ENCODE measurements at regions not wholly inside any gene's neighbourhood (a gene's known extent, or its start where the extent isn't known, plus 50 kb on each side); places are given as distances from the start of the nearest gene placed in this dataset.
A peak's percentile ranks its signal among the peaks of the same experiment; 100 is the strongest.

DNA sequence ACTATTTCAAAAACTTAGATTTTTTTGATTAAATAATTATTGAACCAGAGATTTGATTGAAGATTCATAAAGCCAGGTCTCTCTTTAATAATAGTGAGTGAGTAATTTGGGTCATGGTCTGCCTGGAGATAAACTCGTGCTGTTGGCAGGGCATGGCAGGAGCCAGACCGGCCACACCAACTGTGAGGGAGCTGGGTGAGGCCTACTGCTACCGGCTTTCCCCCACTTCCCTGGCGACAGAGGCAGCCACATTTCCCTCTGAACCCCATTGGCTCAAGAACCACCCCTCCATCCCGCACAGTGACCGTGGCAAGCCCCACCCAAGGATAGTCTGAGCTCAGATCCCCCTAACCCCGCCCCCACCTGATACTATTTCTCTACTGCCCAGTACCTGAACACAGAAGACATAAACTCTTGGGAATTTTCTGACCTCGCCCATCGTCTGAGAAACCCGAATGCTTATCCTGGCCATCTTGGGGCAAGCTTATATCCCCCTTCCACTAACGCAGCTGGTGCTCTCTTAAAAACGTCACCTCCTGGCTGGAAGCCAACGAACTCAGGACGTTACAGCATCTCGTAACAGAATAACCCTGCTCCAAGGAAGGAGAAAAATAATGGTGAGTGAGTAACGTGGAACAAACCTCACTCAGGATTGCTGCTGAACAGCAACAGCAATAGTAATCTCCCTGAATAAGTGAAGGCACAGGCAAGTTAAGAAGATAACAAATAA is 627.6 kb upstream of the PCDH9 start:
- DNase-seq, result no peak

DNA sequence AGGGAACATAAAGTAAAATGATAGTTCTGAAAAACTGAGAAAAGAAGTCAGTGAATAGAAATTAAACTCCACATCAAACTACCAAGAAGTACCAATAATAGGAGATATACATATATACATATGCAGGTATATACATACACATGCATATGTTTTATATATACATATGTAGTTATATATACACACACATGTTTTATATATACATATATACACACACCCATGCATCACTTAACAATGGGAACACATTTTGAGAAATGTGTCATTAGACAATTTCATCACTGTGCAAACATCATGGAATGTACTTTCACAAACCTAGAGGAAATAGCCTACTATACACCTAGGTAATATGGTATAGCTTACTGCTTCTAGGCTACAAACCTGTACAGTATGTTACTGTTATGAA is 626.8 kb upstream of the PCDH9 start:
- DNase-seq, result no peak

DNA sequence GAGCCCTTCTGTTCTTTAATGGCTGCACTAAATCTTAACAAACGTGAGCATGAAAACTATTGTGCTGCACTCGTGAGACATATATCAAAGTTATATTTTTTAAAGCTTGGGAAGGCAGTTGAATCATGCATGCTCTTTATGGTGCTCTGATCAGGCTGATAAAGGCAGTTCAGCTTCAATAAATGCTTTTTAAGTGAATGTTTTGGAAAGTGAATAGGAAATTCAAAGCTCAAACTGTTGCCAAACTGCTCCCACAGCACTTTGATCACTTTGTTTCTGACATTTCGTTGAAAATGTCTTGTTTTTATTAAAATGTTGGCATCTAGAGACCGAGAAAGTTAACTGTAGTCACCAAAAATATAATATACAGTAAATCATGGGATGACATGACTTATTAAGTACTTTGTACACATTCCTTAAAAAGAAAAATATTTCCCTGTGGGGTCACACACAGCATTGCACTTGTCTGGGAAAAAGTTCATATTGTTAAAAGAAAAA is 625.7 kb upstream of the PCDH9 start:
- no peak for DNase-seq

DNA sequence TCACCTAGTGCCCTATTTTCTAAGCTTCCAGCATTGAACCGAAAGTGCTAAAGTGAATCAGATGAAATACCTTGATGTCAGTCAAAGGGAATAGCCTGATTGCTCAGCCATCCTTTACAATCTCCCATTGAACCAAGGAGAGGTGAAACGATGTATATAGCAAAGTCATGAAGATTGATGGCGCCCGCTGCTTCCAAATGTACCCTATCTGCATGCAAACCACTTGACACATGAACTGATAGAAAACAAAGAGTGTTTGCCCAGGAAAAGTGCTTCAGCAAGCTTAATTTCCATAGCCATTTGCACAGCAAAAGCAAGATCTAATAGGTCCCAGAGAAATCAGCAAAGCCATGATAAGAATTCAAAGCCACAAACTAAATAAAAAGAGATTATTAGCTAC is 624.9 kb upstream of the PCDH9 start:
- no peak for DNase-seq

DNA sequence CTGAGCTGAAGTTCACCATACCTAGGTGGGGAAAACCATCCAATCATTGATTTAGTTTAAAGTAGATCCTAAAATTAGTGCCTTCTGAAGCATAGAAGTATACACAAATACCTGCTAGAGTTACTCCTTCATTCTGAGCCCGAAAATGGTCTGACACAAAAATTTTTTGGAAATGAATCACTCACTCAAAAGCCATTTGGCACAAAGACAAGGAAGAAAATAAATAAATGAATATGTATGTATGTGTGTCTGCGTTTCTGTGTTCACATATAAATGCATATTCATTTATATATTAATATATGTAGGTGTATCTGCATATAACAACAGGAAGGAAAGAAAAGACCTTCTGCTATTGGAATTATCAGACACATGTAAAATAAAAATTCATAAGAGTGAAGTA is 614.4 kb upstream of the PCDH9 start:
- DNase-seq, result no peak

DNA sequence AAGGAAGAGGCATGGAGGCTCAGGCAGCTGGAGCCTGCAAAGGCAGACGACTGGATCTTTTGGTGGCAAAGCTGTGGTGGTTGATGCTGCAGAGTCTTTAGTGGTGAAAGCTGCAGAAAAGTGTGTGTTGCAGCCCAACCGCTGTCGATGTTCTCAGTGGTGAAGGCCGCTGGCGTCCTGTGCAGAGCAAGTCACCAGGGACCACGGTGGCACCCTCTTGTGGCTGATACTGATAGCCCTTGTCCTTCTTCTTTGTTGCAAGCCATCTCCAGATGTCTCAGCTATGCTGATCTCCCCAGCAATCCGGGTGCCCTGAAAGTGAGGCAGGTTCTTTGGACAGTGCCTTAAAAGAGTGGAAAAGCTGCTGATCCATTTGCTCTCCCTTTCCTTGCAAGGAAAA is 610.9 kb upstream of the PCDH9 start:
- DNase-seq, result no peak

DNA sequence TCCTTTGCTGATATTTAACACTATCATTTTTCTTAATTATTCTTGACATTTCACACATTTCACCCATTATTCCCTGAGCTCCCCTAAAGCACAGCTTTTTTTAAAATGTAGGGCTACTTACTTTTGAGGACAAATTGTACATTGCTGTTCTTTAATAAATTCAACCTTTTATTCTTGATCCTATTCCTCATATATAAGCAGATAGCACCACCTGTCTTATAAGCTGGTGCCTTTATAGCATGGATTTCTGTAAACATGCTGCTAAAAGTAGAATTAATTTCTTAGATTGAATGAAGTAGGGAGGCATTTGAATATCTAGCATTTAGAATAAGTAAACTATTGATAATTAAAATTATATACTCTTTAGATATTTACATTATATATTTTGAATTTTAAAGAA is 603.4 kb upstream of the PCDH9 start:
- no peak for DNase-seq

DNA sequence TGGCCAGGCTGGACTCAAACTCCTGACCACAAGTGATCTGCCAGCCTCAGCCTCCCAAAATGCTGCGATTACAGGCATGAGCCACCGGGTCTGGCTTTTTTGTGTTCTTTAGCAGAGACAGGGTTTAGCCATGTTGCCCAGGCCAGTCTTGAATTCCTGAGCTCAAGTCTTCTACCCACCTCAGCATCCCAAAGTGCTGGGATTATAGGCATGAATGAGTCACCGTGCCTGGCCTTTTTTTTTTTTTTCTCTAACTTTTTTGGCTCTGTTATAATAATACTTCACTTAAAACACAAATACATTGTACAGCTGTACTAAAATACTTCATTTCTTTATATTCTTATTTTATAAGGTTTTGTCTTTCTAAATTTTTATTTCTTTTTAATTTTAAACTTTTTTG is 599.5 kb upstream of the PCDH9 start:
- no peak for DNase-seq

DNA sequence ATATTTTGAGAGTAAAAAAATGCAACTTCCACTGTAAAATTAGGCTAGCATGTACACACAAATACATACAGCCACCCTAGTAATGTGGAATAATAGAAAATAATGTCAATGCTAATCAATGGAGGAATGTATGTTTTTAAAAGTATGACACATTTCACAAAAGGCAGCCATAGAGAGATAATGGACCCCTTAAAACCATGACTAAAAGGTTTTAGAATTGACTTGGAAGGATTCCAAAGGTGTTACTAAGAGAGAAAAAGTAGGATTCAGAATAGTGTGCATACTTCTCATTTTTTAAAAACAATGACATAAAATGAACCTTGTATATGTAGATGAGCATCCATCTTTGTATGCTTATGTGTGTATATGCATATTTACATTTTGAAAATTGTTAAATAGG is 597.9 kb upstream of the PCDH9 start:
- no peak for DNase-seq

DNA sequence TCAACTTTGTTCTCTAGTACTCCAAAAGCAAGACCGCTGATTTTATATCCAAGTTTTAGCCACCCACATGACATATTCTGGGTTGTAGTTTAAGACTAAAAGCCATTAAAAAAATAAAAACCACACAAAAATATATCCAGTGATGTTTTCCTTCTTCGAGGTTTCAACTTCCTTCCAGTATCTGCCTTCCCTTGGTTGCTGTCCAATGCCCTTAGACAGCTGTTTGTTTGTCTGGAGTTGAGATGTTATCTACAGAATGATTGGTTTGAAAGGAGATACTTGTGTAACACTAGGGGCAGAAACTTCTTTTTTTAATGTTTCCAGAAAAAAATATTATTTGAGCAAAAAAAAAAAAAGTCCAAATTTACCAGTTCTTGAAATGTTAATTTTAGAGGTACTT is 591.5 kb upstream of the PCDH9 start:
- DNase-seq, result no peak

DNA sequence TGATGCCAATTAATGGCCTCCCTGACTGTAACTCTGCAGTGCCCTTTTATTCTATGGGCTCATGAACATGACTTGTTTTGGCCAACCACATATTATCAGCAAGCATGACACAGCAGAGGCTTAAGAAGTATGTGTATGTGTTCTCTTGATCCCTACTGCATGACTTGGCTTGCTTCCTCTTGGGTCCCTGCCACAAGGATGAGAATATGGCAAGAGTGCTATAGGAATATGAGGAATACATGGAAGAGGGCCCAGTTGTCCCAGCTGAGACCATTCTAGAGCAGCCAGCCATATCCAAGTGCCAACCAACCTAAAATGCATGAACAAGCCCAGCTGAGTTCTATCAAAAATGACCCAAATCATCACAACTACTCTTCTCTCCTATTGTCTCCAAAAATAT is 576.7 kb upstream of the PCDH9 start:
- no peak for DNase-seq

DNA sequence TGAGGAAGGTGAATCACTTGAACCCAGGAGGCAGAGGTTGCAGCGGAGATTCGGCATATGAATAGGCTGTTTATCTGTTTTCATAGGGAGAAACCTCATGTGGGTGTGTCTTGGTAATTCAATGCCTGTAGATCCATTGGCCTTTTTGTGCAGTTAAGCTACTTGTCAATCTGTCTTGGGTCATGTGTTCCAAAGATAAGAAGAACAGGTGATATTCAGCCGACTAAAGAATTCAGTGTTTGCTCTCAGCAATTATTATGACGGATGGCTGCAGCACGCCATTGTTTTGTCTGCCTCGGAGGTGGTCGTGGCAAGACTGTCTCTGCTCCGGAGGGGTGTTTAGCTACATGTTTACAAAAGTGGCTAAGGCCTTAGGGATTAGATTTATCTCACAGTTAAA is 573.0 kb upstream of the PCDH9 start:
- DNase-seq, result no peak

DNA sequence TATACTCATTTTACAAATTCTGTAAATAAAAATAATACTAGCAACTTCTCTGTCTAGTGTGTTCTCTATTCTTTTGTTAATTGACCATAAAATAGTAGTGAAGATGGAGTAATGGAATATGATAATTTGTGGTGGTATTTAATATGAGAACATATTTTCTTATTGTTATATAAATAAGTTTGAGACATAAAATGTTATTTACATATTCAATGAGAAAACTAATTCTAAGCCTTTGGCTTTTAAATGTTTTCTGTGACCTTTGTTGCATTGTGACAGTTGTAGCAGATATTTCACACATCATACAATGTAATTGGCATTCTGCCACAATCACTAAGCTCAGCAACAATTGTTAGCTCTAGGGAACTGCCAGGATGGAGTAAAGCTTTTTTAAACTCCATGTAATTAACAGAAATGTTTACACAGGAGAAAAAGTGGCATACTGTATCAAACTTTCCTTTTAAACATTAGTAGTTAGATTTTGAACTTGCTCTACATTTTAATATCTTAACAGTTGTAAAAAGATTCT is 562.1 kb upstream of the PCDH9 start:
- DNase-seq, result peak; percentile 43

DNA sequence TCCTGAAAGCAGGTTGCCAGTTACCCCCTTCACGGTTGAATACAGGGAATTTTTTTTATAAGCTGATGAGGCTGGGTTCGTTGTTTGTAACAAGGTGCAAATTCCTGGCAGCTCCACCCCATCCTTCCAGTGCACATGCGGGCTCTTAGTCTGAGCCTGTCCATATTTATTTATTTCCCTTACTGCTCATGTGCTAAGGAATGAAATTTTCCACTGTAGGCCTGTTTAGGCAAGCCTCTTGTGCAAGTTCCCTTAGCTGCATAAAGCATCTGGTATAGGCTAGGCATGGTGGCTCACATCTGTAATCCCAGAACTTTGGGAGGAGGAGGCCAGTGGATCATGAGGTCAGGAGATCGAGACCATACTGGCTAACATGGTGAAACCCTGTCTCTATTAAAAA is 560.9 kb upstream of the PCDH9 start:
- DNase-seq, result no peak

DNA sequence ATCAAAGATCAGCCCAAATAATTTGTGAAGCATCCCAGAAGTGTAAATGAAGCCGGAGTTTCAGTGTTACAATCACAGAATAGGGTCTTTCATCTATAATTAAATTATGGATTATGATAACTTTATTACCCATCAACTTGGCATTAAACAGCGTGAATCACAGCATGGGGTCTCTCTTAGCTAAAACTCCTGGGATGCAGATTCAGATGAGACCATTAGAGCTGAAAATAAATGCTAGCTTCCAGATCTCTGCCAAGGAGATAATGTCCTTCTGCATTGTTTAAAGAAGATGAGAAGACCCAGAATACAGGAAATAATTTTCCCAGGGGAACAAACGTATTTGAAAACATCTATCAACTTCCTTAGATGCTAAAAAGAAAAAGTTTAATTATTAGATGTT is 546.0 kb upstream of the PCDH9 start:
- DNase-seq, result no peak

DNA sequence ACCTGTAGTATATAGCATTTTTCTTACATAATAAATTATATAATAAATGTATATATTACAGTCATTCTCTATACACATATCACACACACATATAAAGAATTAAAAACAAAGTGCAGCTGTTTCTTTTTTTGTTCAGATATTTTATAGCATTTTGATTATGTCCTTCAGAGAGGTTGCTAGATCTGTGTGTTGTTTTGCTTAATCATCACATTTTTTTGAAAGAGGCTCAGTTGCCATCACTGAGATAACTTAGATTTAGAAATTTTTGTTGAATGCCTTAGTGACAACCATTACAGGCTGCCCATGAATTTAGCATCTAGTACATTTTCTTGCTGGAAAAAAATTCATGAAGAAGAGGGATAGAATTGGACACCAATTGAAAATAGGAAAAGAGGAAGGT is 545.2 kb upstream of the PCDH9 start:
- no peak for DNase-seq

DNA sequence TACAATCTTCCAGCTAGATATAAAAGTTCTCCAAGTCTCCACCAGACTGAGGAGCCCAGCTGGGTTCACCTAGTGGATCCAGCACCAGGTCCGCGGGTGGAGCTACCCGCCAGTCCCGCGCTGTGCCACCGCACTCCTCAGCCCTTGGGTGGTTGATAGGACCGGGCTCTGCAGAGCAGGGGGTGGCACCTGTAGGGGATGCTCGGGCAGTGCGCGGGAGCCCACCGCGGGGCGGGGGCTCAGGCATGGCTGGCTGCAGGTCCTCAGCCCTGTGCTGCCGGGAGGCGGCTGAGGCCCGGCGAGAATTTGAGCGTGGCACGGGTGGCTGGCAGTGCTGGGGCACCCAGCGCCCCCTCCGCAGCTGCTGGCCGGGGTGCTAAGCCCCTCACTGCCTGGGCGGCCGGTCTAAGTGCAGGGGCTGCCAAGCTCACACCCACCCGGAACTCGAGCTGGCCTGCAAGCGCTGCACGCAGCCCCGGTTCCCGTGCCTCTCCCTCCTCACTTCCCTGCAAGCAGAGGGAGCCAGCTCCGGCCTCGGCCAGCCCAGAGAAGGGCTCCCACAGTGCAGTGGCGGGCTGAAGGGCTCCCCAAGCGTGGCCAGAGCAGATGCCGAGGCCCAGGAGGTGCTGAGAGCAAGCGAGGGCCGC is 542.8 kb upstream of the PCDH9 start:
- DNase-seq, result no peak

DNA sequence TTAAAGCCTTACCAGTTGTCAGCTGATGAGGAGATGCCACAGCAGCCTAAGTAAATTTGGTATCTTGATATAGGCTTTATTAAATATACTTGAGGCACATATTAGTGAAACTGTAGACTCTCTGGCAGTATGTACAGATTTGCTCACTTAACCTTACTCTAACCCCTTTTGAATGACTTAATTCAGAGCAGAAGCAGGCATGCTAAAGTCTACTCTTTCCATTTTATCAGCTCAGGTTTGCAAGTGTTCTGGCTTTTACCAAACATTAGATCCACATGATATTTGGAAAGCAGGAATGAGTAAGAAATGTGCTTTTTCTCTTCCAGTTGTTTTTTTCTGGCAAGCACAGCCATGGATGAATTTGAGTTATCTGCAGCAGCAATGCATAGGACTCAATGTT is 541.0 kb upstream of the PCDH9 start:
- DNase-seq, result no peak

DNA sequence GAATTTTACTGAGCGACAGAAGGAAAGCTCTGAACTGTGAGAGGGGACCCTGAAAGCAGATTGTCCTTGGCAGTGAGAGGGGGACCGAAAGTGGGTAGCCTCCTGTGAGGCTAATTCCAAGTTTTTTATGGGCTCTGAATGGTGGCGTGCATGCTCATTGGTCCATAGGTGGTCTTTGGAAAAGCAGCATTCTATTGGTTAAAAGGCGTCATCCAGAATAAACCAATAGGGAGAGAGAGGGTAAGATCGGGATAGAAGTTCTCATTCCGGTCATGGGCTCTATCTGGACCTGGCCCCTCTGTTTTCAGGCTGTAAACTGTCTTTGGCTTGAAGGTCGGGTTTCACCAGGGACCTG is 539.8 kb upstream of the PCDH9 start:
- no peak for DNase-seq

DNA sequence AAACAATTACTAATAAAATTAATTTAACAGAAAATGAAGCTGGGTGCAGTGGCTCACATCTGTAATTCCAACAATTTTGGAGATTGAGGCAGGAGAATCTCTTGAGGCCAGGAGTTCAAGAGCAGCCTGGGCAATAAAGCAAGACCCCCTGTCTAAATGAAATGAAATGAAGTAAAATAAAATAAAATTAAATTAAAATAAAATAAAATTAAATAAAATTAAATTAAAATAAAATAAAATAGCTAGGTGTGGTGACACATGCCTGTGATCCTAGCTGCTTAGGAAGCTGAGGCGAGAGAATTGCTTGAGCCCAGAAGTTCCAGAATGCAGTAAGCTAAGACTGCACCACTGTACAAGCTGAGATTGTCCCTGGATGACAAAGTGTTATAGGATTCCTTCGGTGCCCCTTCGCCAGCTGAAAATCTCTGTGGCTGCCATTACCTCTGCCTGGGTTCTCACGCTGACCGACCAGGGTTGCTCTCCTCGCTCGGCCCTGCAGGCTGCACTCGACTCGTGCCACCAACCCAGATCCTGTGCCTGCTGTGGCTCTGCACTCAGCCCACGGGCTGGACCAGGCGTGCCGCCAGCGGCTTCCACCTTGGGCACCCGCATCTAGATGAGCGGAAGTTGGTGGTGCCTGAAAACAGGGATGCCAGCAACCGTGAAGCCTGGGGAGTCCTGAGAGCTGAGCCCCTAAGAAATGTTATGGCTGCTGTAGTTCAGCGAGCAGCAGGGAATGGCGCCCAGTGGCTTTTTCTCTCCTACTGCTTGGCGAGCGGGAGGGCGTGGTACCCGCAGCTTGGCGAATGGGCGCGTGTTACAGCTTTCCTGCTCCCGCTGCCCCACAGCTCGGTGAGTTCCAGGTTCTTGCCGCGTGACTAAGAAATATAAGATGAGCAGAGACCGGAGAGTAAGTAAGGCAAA is 539.2 kb upstream of the PCDH9 start:
- no peak for DNase-seq

DNA sequence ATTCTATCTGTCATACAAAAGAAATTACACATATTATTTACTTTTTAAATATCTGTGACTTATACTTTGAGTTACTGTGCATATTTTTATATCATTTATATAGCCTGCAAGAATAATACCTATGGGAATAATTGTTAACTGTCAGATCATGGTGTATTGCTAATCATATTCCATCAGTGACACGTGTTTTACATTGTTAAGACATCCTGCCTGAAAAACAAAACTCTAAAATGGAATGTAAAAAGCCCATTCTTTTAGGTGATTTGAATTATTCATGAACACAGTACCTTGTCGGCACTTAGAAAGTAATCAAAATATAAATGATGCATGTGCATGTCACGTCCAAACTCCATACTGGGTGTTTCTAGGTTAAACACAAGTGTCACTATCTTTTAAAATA is 533.8 kb upstream of the PCDH9 start:
- no peak for DNase-seq

DNA sequence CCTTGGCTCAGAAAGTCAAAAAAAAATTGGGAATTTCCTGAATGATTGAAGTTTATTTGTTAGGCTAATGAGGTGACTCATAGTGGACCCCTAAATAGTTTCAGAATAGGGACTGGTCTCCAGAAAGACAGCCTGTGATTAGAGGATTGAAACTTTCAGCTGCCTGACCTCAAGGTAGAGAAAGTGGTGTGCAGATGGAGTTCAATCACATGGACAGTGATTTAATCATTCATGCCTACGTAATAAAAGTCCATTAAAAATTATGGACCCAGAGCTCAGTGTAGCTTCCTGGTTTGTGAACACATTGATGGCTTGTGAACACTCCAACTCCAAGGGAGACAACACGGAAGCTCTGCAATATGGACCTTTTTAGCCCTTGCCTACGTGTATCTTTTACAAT is 533.2 kb upstream of the PCDH9 start:
- DNase-seq, result no peak

DNA sequence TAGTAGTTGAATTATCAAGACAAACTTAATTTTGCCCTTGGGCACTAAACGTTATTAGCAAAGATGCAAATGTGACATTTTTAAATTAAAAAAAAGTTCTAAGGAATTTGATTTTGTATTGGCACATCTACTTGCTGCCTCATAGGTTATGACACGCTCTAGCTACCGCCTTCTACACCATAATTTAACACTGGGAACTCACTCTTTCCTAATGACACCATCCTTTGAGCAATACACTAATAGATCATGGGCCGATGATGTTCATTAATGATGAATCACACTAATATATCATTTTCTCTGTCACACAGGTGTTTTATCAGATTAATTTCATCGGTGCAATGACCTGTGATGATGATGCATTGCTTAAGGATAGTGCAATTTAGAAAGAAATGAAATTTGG is 528.8 kb upstream of the PCDH9 start:
- DNase-seq, result no peak

DNA sequence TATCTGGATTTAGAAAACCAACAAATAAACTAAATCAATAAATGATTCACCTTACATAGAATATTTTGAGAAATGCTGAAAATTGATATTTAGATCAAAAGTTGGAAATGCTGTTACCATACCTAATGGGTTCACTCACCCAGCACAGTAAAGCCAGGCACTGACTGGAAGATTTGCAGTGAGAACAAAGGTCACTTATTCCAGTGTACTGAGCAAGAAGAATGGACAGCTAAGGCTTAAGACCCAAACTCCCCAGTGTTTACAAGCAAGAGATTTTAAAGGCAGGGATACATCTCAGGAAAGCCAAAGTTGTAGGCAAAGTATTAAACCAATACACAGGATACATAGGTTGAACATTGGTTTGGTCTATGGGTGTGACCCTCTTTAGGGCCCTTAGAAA is 523.9 kb upstream of the PCDH9 start:
- no peak for DNase-seq

All from NCI-H774 (cell line).